Neural progenitor cell (in vitro differentiated cells): ENCODE measurements at regions not wholly inside any gene's neighbourhood (a gene's known extent, or its start where the extent isn't known, plus 50 kb on each side); places are given as distances from the start of the nearest gene placed in this dataset.

Experiments used
- EZH2 ChIP-seq: fragments of 200-600 bp; sonication (generic); IDR thresholded peaks from 2 replicates; pipeline ENCODE4 v1.6.1; 2017; ENCODE audit warnings: antibody characterized with exemption, mild to moderate bottlenecking, moderate library complexity
- EZH2phosphoT487 ChIP-seq: fragments of 200-600 bp; sonication (generic); IDR thresholded peaks from 2 replicates; pipeline ENCODE4 v1.6.1; 2017; ENCODE audit warnings: antibody characterized with exemption
- TF ChIP-seq, protein P1 (sequence below): fragments of 200-600 bp; sonication (generic); IDR thresholded peaks from 2 replicates; pipeline ENCODE4 v1.5.1; 2017; ENCODE audit warnings: antibody characterized with exemption, mild to moderate bottlenecking

DNA sequence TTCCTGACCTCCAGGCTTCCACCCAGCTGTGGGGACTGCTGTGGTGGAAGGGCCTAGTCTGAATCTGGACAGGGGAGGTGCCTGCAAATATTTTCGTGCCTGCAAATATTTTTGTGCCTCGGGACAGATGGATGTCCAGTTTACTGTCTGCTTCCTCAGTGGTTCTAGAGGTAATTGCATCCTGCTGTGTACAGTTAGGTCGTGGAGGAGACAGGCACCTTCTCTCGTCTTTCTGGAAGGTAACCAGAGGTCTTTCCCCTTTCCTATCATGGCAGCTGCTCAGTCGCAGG, 53.8 kb upstream of the TINAGL1 start:
- TF ChIP-seq, protein P1, sequence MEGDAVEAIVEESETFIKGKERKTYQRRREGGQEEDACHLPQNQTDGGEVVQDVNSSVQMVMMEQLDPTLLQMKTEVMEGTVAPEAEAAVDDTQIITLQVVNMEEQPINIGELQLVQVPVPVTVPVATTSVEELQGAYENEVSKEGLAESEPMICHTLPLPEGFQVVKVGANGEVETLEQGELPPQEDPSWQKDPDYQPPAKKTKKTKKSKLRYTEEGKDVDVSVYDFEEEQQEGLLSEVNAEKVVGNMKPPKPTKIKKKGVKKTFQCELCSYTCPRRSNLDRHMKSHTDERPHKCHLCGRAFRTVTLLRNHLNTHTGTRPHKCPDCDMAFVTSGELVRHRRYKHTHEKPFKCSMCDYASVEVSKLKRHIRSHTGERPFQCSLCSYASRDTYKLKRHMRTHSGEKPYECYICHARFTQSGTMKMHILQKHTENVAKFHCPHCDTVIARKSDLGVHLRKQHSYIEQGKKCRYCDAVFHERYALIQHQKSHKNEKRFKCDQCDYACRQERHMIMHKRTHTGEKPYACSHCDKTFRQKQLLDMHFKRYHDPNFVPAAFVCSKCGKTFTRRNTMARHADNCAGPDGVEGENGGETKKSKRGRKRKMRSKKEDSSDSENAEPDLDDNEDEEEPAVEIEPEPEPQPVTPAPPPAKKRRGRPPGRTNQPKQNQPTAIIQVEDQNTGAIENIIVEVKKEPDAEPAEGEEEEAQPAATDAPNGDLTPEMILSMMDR = no peak
- TF ChIP-seq EZH2phosphoT487 = no peak
- no peak for TF ChIP-seq EZH2
